Adrenal gland (tissue), 5 donors: ENCODE measurements at regions not wholly inside any gene's neighbourhood (a gene's known extent, or its start where the extent isn't known, plus 50 kb on each side); places are given as distances from the start of the nearest gene placed in this dataset.

Experiments used
- CTCF ChIP-seq, 6 experiments: fragments of 450-650 bp in 4 of 6; fragments of 200-600 bp in 2 of 6; sonication (generic) in 1 of 6; IDR thresholded peaks; 1 replicate in 5 of 6; 2 replicates in 1 of 6; pipeline versions ENCODE4 v1.5.1 to v1.8.0; 2016 to 2021; ENCODE audit warnings: antibody characterized with exemption in 6 of 6, mild to moderate bottlenecking in 2 of 6, moderate library complexity in 1 of 6
- POLR2A ChIP-seq, 2 donors: fragments of 450-650 bp; IDR thresholded peaks; one replicate each; pipeline ENCODE4 v1.6.1; 2017; ENCODE audit warnings: antibody characterized with exemption in 2 of 2, mild to moderate bottlenecking in 2 of 2, moderate library complexity in 1 of 2
- donor health status: DM: no; HTN: no; CAD: no.

DNA sequence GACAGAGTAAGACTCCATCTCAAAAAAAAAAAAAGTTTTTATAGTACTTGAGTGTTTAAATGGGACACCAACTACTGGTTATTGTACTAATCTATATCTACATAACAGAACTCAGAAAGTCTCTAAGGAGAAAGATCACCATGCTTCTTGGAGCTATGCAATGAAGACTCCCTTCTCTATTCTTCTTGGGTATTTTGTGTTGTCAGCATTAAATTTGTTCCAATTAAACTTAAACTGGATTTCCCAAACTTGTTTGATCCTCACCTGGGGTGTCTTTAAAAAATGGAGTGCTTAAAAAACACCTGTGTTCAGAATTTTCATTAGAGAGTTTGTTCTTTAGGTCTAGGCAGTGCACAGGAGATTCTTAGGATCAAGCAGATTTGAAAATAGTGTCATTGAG is 536.0 kb downstream of the GATA3 start:
- TF ChIP-seq CTCF (IDR thresholded peaks at IDR 0.05) (no peak), POLR2A (IDR thresholded peaks at IDR 0.05) (no peak)
